Mesenchymal stem cell (in vitro differentiated cells and primary cell): ENCODE measurements at regions not wholly inside any gene's neighbourhood (a gene's known extent, or its start where the extent isn't known, plus 50 kb on each side); places are given as distances from the start of the nearest gene placed in this dataset.

Source experiments
- DNase-seq: peaks from one replicate; pipeline ENCODE4 v3.0.0-alpha.2; 2013
- H2AFZ ChIP-seq: one replicate; pipeline ENCODE4 v1.6.1; 2013; ENCODE audit warnings: low read depth, mild to moderate bottlenecking, control low read depth, inconsistent platforms, low read length, moderate library complexity
- H2AK5ac ChIP-seq: 2 replicates; pipeline ENCODE4 v1.6.1; 2013; ENCODE audit warnings: low read length, moderate library complexity, mild to moderate bottlenecking, inconsistent platforms; ENCODE audit not compliant: severe bottlenecking
- H2BK120ac ChIP-seq: one replicate; pipeline ENCODE4 v1.6.1; 2013; ENCODE audit warnings: low read depth, mild to moderate bottlenecking, inconsistent platforms, low read length, moderate library complexity
- H2BK12ac ChIP-seq, 2 experiments: one replicate each; pipeline ENCODE4 v1.6.1; 2013; ENCODE audit warnings: inconsistent platforms in 2 of 2, low read length in 2 of 2, mild to moderate bottlenecking in 2 of 2, moderate library complexity in 2 of 2, control low read depth in 1 of 2
- H2BK15ac ChIP-seq: one replicate; pipeline ENCODE4 v1.6.1; 2013; ENCODE audit warnings: mild to moderate bottlenecking, low read depth, inconsistent platforms; ENCODE audit not compliant: poor library complexity, severe bottlenecking
- H2BK5ac ChIP-seq: 2 replicates; pipeline ENCODE4 v1.6.1; 2013; ENCODE audit warnings: low read depth, mild to moderate bottlenecking, low read length, control low read depth, inconsistent platforms; ENCODE audit not compliant: poor library complexity, severe bottlenecking
- H3K14ac ChIP-seq, 2 experiments: one replicate each; pipeline ENCODE4 v1.6.1; 2013; ENCODE audit warnings: inconsistent platforms in 2 of 2, low read length in 2 of 2, control low read depth in 1 of 2, mild to moderate bottlenecking in 1 of 2, moderate library complexity in 1 of 2
- H3K18ac ChIP-seq, 2 experiments: one replicate each; pipeline ENCODE4 v1.6.1; 2013; ENCODE audit warnings: inconsistent platforms in 2 of 2, low read length in 2 of 2, control low read depth in 1 of 2, low read depth in 1 of 2, mild to moderate bottlenecking in 1 of 2
- H3K23ac ChIP-seq, 2 experiments: one replicate each; pipeline ENCODE4 v1.6.1; 2013; ENCODE audit warnings: inconsistent platforms in 2 of 2, low read length in 2 of 2, mild to moderate bottlenecking in 2 of 2, moderate library complexity in 2 of 2, control low read depth in 1 of 2
- H3K27ac ChIP-seq: 2 replicates; pipeline ENCODE4 v1.5.1; 2013; ENCODE audit warnings: mild to moderate bottlenecking, moderate library complexity, low read length, control low read depth, inconsistent platforms; ENCODE audit not compliant: poor library complexity, severe bottlenecking
- H3K27me3 ChIP-seq, 2 experiments: 2 replicates each; pipeline versions ENCODE4 v1.6.1 to v1.7.0; 2013; ENCODE audit warnings: low read length in 2 of 2, mild to moderate bottlenecking in 2 of 2, moderate library complexity in 2 of 2, control low read depth in 1 of 2, inconsistent platforms in 1 of 2; ENCODE audit not compliant: control insufficient read depth in 1 of 2, insufficient read depth in 1 of 2
- H3K36me3 ChIP-seq, 2 experiments: 2 replicates each; pipeline versions ENCODE4 v1.6.1 to v1.7.0; 2013; ENCODE audit warnings: low read length in 2 of 2, control low read depth in 1 of 2, inconsistent platforms in 1 of 2, low read depth in 1 of 2, mild to moderate bottlenecking in 1 of 2; ENCODE audit not compliant: insufficient read depth in 2 of 2, control insufficient read depth in 1 of 2
- H3K4ac ChIP-seq, 2 experiments: one replicate each; pipeline ENCODE4 v1.6.1; 2013; ENCODE audit warnings: inconsistent platforms in 2 of 2, low read length in 2 of 2, mild to moderate bottlenecking in 2 of 2, moderate library complexity in 2 of 2, control low read depth in 1 of 2, low read depth in 1 of 2
- H3K4me1 ChIP-seq: 2 replicates; pipeline ENCODE4 v1.6.1; 2013; ENCODE audit warnings: low read depth, low read length, control low read depth; ENCODE audit not compliant: control insufficient read depth, insufficient read depth
- H3K4me2 ChIP-seq: 2 replicates; pipeline ENCODE4 v1.6.1; 2013; ENCODE audit warnings: low read length, mild to moderate bottlenecking, inconsistent platforms; ENCODE audit not compliant: poor library complexity, severe bottlenecking
- H3K4me3 ChIP-seq, 2 experiments: 2 replicates each; pipeline versions ENCODE4 v1.5.1 to v1.7.0; 2013; ENCODE audit warnings: low read length in 2 of 2, mild to moderate bottlenecking in 2 of 2, control low read depth in 1 of 2, low read depth in 1 of 2; ENCODE audit not compliant: insufficient read depth in 1 of 2
- H3K79me1 ChIP-seq: replicated peaks from 2 replicates; pipeline ENCODE4 v1.6.1; 2013; ENCODE audit warnings: mild to moderate bottlenecking, control low read depth, low read length, inconsistent platforms; ENCODE audit not compliant: poor library complexity, severe bottlenecking
- H3K9ac ChIP-seq: 2 replicates; pipeline ENCODE4 v1.7.0; 2013; ENCODE audit warnings: mild to moderate bottlenecking, low read length, moderate library complexity
- H3K9me3 ChIP-seq: 2 replicates; pipeline ENCODE4 v1.7.0; 2013; ENCODE audit warnings: mild to moderate bottlenecking, low read length; ENCODE audit not compliant: control insufficient read depth
- H4K8ac ChIP-seq: one replicate; pipeline ENCODE4 v1.6.1; 2013; ENCODE audit warnings: inconsistent platforms, mild to moderate bottlenecking, low read length, moderate library complexity
- H4K91ac ChIP-seq: one replicate; pipeline ENCODE4 v1.6.1; 2013; ENCODE audit warnings: mild to moderate bottlenecking, low read length, inconsistent platforms
- WGBS: methylation state at CpG from one replicate; pipeline ENCODE4 v1.1.7; 2013; ENCODE audit warnings: mixed read lengths; 5-methylcytosine and 5-hydroxymethylcytosine counted together

GRCh38 chr22:47631571-47632102 is 869.2 kb downstream of the TBC1D22A start:
- no peak overlapping the region for H3K23ac ChIP-seq
- no peak for DNase-seq
- H2BK15ac ChIP-seq = no peak overlapping the region
- peaks cover 7% of the 10 kb centered on the region for H3K9me3 ChIP-seq
- H2BK12ac ChIP-seq = no peak overlapping the region
- H4K91ac ChIP-seq = no peak overlapping the region
- no peak overlapping the region for H3K4ac ChIP-seq
- H3K4me1 ChIP-seq = peaks cover 1% of the 10 kb centered on the region
- H3K36me3 ChIP-seq = no peaks in the 10 kb centered on the region
- no peak overlapping the region for H4K8ac ChIP-seq
- no peak overlapping the region for H3K27ac ChIP-seq
- no peak overlapping the region for H3K14ac ChIP-seq
- no peak overlapping the region for H2AK5ac ChIP-seq
- WGBS = 92% methylated on average over 31 of the region's 31 CpGs
- H3K4me2 ChIP-seq = no peak overlapping the region
- H3K79me1 ChIP-seq = no peaks in the 10 kb centered on the region
- no peak overlapping the region for H2BK120ac ChIP-seq
- no peak overlapping the region for H3K18ac ChIP-seq
- no peak overlapping the region for H3K4me3 ChIP-seq
- no peak overlapping the region for H2AFZ ChIP-seq
- no peak overlapping the region for H2BK5ac ChIP-seq
- no peaks in the 10 kb centered on the region for H3K27me3 ChIP-seq
- no peak overlapping the region for H3K9ac ChIP-seq

- Histone ChIP-seq H3K18ac (no peak overlapping the region), H2BK120ac (no peak overlapping the region), H3K4me2 (no peak overlapping the region), H3K36me3 (no peaks in the 10 kb centered on the region), H2AFZ (no peak overlapping the region), H2AK5ac (no peak overlapping the region), H3K27me3 (no peaks in the 10 kb centered on the region), H3K14ac (no peak overlapping the region), H4K91ac (no peak overlapping the region), H3K9me3 (peaks cover 7% of the 10 kb centered on the region), H3K9ac (no peak overlapping the region), H3K27ac (no peak overlapping the region), H3K4ac (no peak overlapping the region), H3K4me1 (peaks cover 1% of the 10 kb centered on the region), H2BK5ac (no peak overlapping the region), H2BK15ac (no peak overlapping the region), H4K8ac (no peak overlapping the region), H3K79me1 (no peaks in the 10 kb centered on the region), H3K23ac (no peak overlapping the region), H2BK12ac (no peak overlapping the region), H3K4me3 (no peak overlapping the region)
- 79% methylated on average over 22 of the region's 22 CpGs for WGBS
- no peak for DNase-seq
Measured at GRCh38 chr22:47630741-47631534, 868.5 kb downstream of the TBC1D22A start.

- Histone ChIP-seq H3K9me3 (no peaks in the 10 kb centered on the region), H3K18ac (no peak overlapping the region), H2BK5ac (no peak overlapping the region), H2BK15ac (no peak overlapping the region), H4K8ac (no peak overlapping the region), H2BK120ac (no peak overlapping the region), H4K91ac (no peak overlapping the region), H2BK12ac (no peak overlapping the region), H3K4ac (no peak overlapping the region), H3K4me1 (peaks cover 1% of the 10 kb centered on the region), H3K79me1 (no peaks in the 10 kb centered on the region), H3K36me3 (no peaks in the 10 kb centered on the region), H3K9ac (no peak overlapping the region), H2AK5ac (no peak overlapping the region), H2AFZ (no peak overlapping the region), H3K27ac (no peak overlapping the region), H3K4me3 (no peak overlapping the region), H3K14ac (no peak overlapping the region), H3K23ac (no peak overlapping the region), H3K4me2 (no peak overlapping the region), H3K27me3 (no peaks in the 10 kb centered on the region)
- 66% methylated on average over 10 of the region's 11 CpGs for WGBS
- DNase-seq = no peak
Measured at GRCh38 chr22:47629791-47630655, 867.6 kb downstream of the TBC1D22A start.

- Histone ChIP-seq H3K36me3 (no peaks in the 10 kb centered on the region), H3K18ac (no peak overlapping the region), H3K4me2 (no peak overlapping the region), H3K23ac (no peak overlapping the region), H2BK5ac (no peak overlapping the region), H2AFZ (no peak overlapping the region), H2BK12ac (no peak overlapping the region), H3K14ac (no peak overlapping the region), H3K79me1 (no peaks in the 10 kb centered on the region), H3K9ac (no peak overlapping the region), H3K27me3 (no peaks in the 10 kb centered on the region), H2BK15ac (no peak overlapping the region), H3K4ac (no peak overlapping the region), H3K27ac (no peak overlapping the region), H3K9me3 (no peaks in the 10 kb centered on the region), H3K4me1 (no peaks in the 10 kb centered on the region), H2AK5ac (no peak overlapping the region), H4K8ac (no peak overlapping the region), H3K4me3 (peak overlapping the region in 1 of 2 experiments; percentile 0), H2BK120ac (no peak overlapping the region), H4K91ac (no peak overlapping the region)
- 87% methylated on average over 18 of the region's 18 CpGs for WGBS
- no peak for DNase-seq
Measured at GRCh38 chr22:47629273-47629711, 866.8 kb downstream of the TBC1D22A start.
